ENCODE measurements at regions not wholly inside any gene's neighbourhood (a gene's known extent, or its start where the extent isn't known, plus 50 kb on each side); places are given as distances from the start of the nearest gene placed in this dataset.
A peak's percentile ranks its signal among the peaks of the same experiment; 100 is the strongest.

GRCh38 chr1:229068270-229068987 is 202.5 kb upstream of the RAB4A start:
- TF ChIP-seq CTCF (IDR thresholded peaks at IDR 0.05) = no peak
- peaks cover 0 to 39% (median 30%) of the 10 kb centered on the region in 4 donors for H3K4me1 ChIP-seq
- no peaks in the 10 kb centered on the region for H3K27me3 ChIP-seq
- peak; percentile 58 to 75 for DNase-seq
- intact Hi-C loops (cut with DNase I; ENCODE audit: low total_unique reads) = no loop called here
- H3K9me3 ChIP-seq = no peaks in the 10 kb centered on the region
- H3K27ac ChIP-seq = peak overlapping the region in 1 of 2 donors; percentile 7
- no peak overlapping the region for H3K4me3 ChIP-seq
- H3K36me3 ChIP-seq = no peaks in the 10 kb centered on the region

- Histone ChIP-seq H3K4me3 (no peak overlapping the region), H3K27me3 (no peaks in the 10 kb centered on the region), H3K27ac (peak overlapping the region; percentile 34 to 71), H3K9me3 (no peaks in the 10 kb centered on the region), H3K4me1 (peaks cover 0 to 39% (median 30%) of the 10 kb centered on the region in 4 donors), H3K36me3 (no peaks in the 10 kb centered on the region)
- no peak for DNase-seq
- intact Hi-C loops (cut with DNase I; ENCODE audit: low total_unique reads) = no loop called here
- no peak for TF ChIP-seq CTCF (IDR thresholded peaks at IDR 0.05)
Observed at GRCh38 chr1:229069176-229069575, 201.7 kb upstream of the RAB4A start.

- Histone ChIP-seq H3K27me3 (no peaks in the 10 kb centered on the region), H3K36me3 (no peaks in the 10 kb centered on the region), H3K4me1 (peaks cover 0 to 39% (median 30%) of the 10 kb centered on the region in 4 donors), H3K9me3 (no peaks in the 10 kb centered on the region), H3K27ac (peak overlapping the region; percentile 34 to 71), H3K4me3 (no peak overlapping the region)
- TF ChIP-seq CTCF (IDR thresholded peaks at IDR 0.05) = no peak
- DNase-seq = peak; percentile 93 to 99
- intact Hi-C loops (cut with DNase I; ENCODE audit: low total_unique reads) = no loop called here
Observed at GRCh38 chr1:229070168-229070567, 200.7 kb upstream of the RAB4A start.

GRCh38 chr1:229073251-229073650 is 197.7 kb upstream of the RAB4A start:
- no peak for DNase-seq
- Histone ChIP-seq H3K9me3 (no peaks in the 10 kb centered on the region), H3K4me1 (peaks cover 0 to 31% (median 22%) of the 10 kb centered on the region in 4 donors), H3K36me3 (no peaks in the 10 kb centered on the region), H3K27me3 (no peaks in the 10 kb centered on the region), H3K27ac (no peak overlapping the region), H3K4me3 (no peak overlapping the region)
- intact Hi-C loops (cut with DNase I; ENCODE audit: low total_unique reads) = no loop called here
- TF ChIP-seq CTCF (IDR thresholded peaks at IDR 0.05) = no peak

GRCh38 chr1:229075217-229075616 is 195.7 kb upstream of the RAB4A start:
- no peak overlapping the region for H3K4me3 ChIP-seq
- H3K36me3 ChIP-seq = no peaks in the 10 kb centered on the region
- intact Hi-C loops (cut with DNase I; ENCODE audit: low total_unique reads) = no loop called here
- no peaks in the 10 kb centered on the region for H3K27me3 ChIP-seq
- H3K4me1 ChIP-seq = peaks cover 0 to 16% (median 12%) of the 10 kb centered on the region in 4 donors
- H3K27ac ChIP-seq = no peak overlapping the region
- no peak for DNase-seq
- no peak for TF ChIP-seq CTCF (IDR thresholded peaks at IDR 0.05)
- no peaks in the 10 kb centered on the region for H3K9me3 ChIP-seq

Measured in tibial artery (tissue), 4 donors.